IPS DF 4.7 (cell line): ENCODE measurements at regions not wholly inside any gene's neighbourhood (a gene's known extent, or its start where the extent isn't known, plus 50 kb on each side); places are given as distances from the start of the nearest gene placed in this dataset.
"Not testable (repeated sequence)": the region's sequence is repeated elsewhere in the genome, so short reads cannot be mapped to it uniquely, and the experiment has no call there.

Source experiments
- DNase-seq: peaks from one replicate; pipeline ENCODE4 v3.0.0-alpha.2; 2013; ENCODE audit warnings: low spot score; ENCODE audit errors: extremely low read depth

GRCh38 chr18:78247615-78248289, 731.9 kb upstream of the SALL3 start:
- no peak for DNase-seq

- no peak for DNase-seq
Measured at GRCh38 chr18:78255013-78255412, 724.6 kb upstream of the SALL3 start.

GRCh38 chr18:78268226-78268988, 711.2 kb upstream of the SALL3 start:
- no peak for DNase-seq

GRCh38 chr18:78271790-78272189, 707.8 kb upstream of the SALL3 start:
- DNase-seq = no peak

- DNase-seq = no peak
Measured at GRCh38 chr18:78273876-78274275, 705.7 kb upstream of the SALL3 start.

- not testable (repeated sequence) for DNase-seq
Measured at GRCh38 chr18:78283425-78283824, 696.2 kb upstream of the SALL3 start.

GRCh38 chr18:78292618-78293380, 686.8 kb upstream of the SALL3 start:
- DNase-seq = no peak

GRCh38 chr18:78293540-78293939, 686.1 kb upstream of the SALL3 start:
- DNase-seq = no peak

- DNase-seq = no peak
Measured at GRCh38 chr18:78293940-78294541, 685.6 kb upstream of the SALL3 start.

GRCh38 chr18:78295262-78295661, 684.4 kb upstream of the SALL3 start:
- DNase-seq = no peak

- no peak for DNase-seq
Measured at GRCh38 chr18:78296166-78296565, 683.5 kb upstream of the SALL3 start.

- DNase-seq = no peak
Measured at GRCh38 chr18:78297048-78297447, 682.6 kb upstream of the SALL3 start.

- DNase-seq = no peak
Measured at GRCh38 chr18:78303519-78304191, 676.0 kb upstream of the SALL3 start.

GRCh38 chr18:78304192-78305164, 675.1 kb upstream of the SALL3 start:
- DNase-seq = no peak

GRCh38 chr18:78305789-78306188, 673.8 kb upstream of the SALL3 start:
- no peak for DNase-seq

- DNase-seq = no peak
Measured at GRCh38 chr18:78309307-78309706, 670.3 kb upstream of the SALL3 start.

- DNase-seq = no peak
Measured at GRCh38 chr18:78309924-78310323, 669.7 kb upstream of the SALL3 start.

GRCh38 chr18:78319264-78319663, 660.4 kb upstream of the SALL3 start:
- no peak for DNase-seq

GRCh38 chr18:78319961-78320360, 659.7 kb upstream of the SALL3 start:
- no peak for DNase-seq

GRCh38 chr18:78321402-78321801, 658.2 kb upstream of the SALL3 start:
- DNase-seq = no peak
